ENCODE measurements at regions not wholly inside any gene's neighbourhood (a gene's known extent, or its start where the extent isn't known, plus 50 kb on each side); places are given as distances from the start of the nearest gene placed in this dataset.

GRCh38 chrX:153238361-153238760 is 59.3 kb downstream of the MAGEA1 start:
- no peaks in the 10 kb centered on the region for H3K27me3 ChIP-seq
- ATAC-seq = no peak
- no peaks in the 10 kb centered on the region for H3K36me3 ChIP-seq
- no peak overlapping the region for H3K4me3 ChIP-seq
- H3K27ac ChIP-seq = no peak overlapping the region
- H3K9me3 ChIP-seq = no peaks in the 10 kb centered on the region
- TF ChIP-seq POLR2A (IDR thresholded peaks at IDR 0.05) (no peak), EP300 (IDR thresholded peaks at IDR 0.05) (no peak), POLR2AphosphoS5 (IDR thresholded peaks at IDR 0.05) (no peak), CTCF (IDR thresholded peaks at IDR 0.05) (no peak)
- H3K4me1 ChIP-seq = no peaks in the 10 kb centered on the region
- WGBS, 2 donors (ENCODE audit: low coverage in 1 of 2) = 52 to 76% methylated on average over 2 of the region's 2 CpGs
